Breast epithelium (tissue), 4 donors: ENCODE measurements at regions not wholly inside any gene's neighbourhood (a gene's known extent, or its start where the extent isn't known, plus 50 kb on each side); places are given as distances from the start of the nearest gene placed in this dataset.

Experiments used
- DNase-seq, 2 donors: peaks; one replicate each; pipeline ENCODE4 v3.0.0-alpha.2; 2019; ENCODE audit warnings: low spot score in 2 of 2
- H3K27ac ChIP-seq, 2 donors: fragments of 200-600 bp; sonication (generic) in 1 of 2; one replicate each; pipeline ENCODE4 v1.5.1; 2016 to 2019; ENCODE audit warnings: mild to moderate bottlenecking in 1 of 2
- H3K27me3 ChIP-seq, 2 donors: fragments of 200-600 bp; sonication (generic) in 1 of 2; one replicate each; pipeline versions ENCODE4 v1.5.1 to v1.6.0; 2017 to 2019; ENCODE audit warnings: control low read depth in 1 of 2, mild to moderate bottlenecking in 1 of 2
- H3K36me3 ChIP-seq: fragments of 200-600 bp; one replicate; pipeline ENCODE4 v1.5.1; 2019
- H3K4me1 ChIP-seq, 2 donors: fragments of 200-600 bp; sonication (generic); one replicate each; pipeline ENCODE4 v1.5.1; 2016 to 2019; ENCODE audit warnings: control low read depth in 1 of 2
- H3K4me3 ChIP-seq, 3 donors: fragments of 200-600 bp; sonication (generic); 1 replicate in 2 of 3; 2 replicates in 1 of 3; pipeline ENCODE4 v1.5.1; 2016 to 2019; ENCODE audit warnings: mild to moderate bottlenecking in 3 of 3, moderate library complexity in 2 of 3
- H3K9me3 ChIP-seq, 2 donors: fragments of 200-600 bp; sonication (generic) in 1 of 2; one replicate each; pipeline ENCODE4 v1.5.1; 2016 to 2019; ENCODE audit warnings: control low read depth in 1 of 2
- CTCF ChIP-seq, 3 donors: fragments of 450-650 bp; IDR thresholded peaks; one replicate each; pipeline ENCODE4 v1.5.1; 2016 to 2017; ENCODE audit warnings: antibody characterized with exemption in 3 of 3, mild to moderate bottlenecking in 3 of 3, moderate library complexity in 3 of 3
- POLR2A ChIP-seq: fragments of 450-650 bp; IDR thresholded peaks from one replicate; pipeline ENCODE4 v1.6.1; 2016; ENCODE audit warnings: antibody characterized with exemption, mild to moderate bottlenecking, moderate library complexity
- POLR2AphosphoS5 ChIP-seq, 3 donors: sonication (generic); formaldehyde crosslinking; IDR thresholded peaks; one replicate each; pipeline ENCODE4 v1.6.1; 2017; ENCODE audit warnings: antibody characterized with exemption in 3 of 3
- intact Hi-C: fragments of 100-400 bp; cut with DNase I; formaldehyde crosslinking; loops from one replicate; pipeline ENCODE4 v1.15.1; 2023; ENCODE audit warnings: low total_unique reads

GRCh38 chr11:115808351-115808940 is 304.2 kb upstream of the CADM1 start:
- intact Hi-C loops: no loop called here
- Histone ChIP-seq H3K36me3 (no peaks in the 10 kb centered on the region), H3K27ac (no peak overlapping the region), H3K9me3 (peaks cover 20 to 29% of the 10 kb centered on the region in 2 donors), H3K27me3 (no peaks in the 10 kb centered on the region), H3K4me1 (no peaks in the 10 kb centered on the region), H3K4me3 (no peak overlapping the region)
- no peak for DNase-seq
- TF ChIP-seq POLR2AphosphoS5 (IDR thresholded peaks at IDR 0.05): no peak
- no peak for TF ChIP-seq POLR2A
- no peak for TF ChIP-seq CTCF (IDR thresholded peaks at IDR 0.05)

- DNase-seq: no peak
- Histone ChIP-seq H3K27me3 (no peaks in the 10 kb centered on the region), H3K4me3 (no peak overlapping the region), H3K9me3 (peaks cover 20 to 29% of the 10 kb centered on the region in 2 donors), H3K36me3 (no peaks in the 10 kb centered on the region), H3K27ac (no peak overlapping the region), H3K4me1 (no peaks in the 10 kb centered on the region)
- intact Hi-C loops: no loop called here
- no peak for TF ChIP-seq POLR2A
- no peak for TF ChIP-seq CTCF (IDR thresholded peaks at IDR 0.05)
- no peak for TF ChIP-seq POLR2AphosphoS5 (IDR thresholded peaks at IDR 0.05)
Observed at GRCh38 chr11:115806056-115806455, 301.8 kb upstream of the CADM1 start.

GRCh38 chr11:115803073-115803740 is 299.0 kb upstream of the CADM1 start:
- Histone ChIP-seq H3K36me3 (no peaks in the 10 kb centered on the region), H3K9me3 (peaks cover 7 to 13% of the 10 kb centered on the region in 2 donors), H3K27ac (no peak overlapping the region), H3K4me1 (no peaks in the 10 kb centered on the region), H3K4me3 (no peak overlapping the region), H3K27me3 (no peaks in the 10 kb centered on the region)
- DNase-seq: no peak
- intact Hi-C loops: no loop called here
- no peak for TF ChIP-seq POLR2AphosphoS5 (IDR thresholded peaks at IDR 0.05)
- TF ChIP-seq POLR2A: no peak
- TF ChIP-seq CTCF (IDR thresholded peaks at IDR 0.05): no peak

GRCh38 chr11:115802641-115803040 is 298.4 kb upstream of the CADM1 start:
- H3K36me3 ChIP-seq: no peaks in the 10 kb centered on the region
- no peak for TF ChIP-seq CTCF (IDR thresholded peaks at IDR 0.05)
- no peak for TF ChIP-seq POLR2A
- TF ChIP-seq POLR2AphosphoS5 (IDR thresholded peaks at IDR 0.05): no peak

GRCh38 chr11:115792903-115793302 is 288.7 kb upstream of the CADM1 start:
- no peak overlapping the region for H3K27ac ChIP-seq
- TF ChIP-seq POLR2AphosphoS5 (IDR thresholded peaks at IDR 0.05) (no peak), POLR2A (no peak), CTCF (IDR thresholded peaks at IDR 0.05) (no peak)
- no peak for DNase-seq
- intact Hi-C loops: no loop called here
- H3K4me3 ChIP-seq: no peak overlapping the region
- no peaks in the 10 kb centered on the region for H3K36me3 ChIP-seq
- H3K9me3 ChIP-seq: no peaks in the 10 kb centered on the region
- no peaks in the 10 kb centered on the region for H3K4me1 ChIP-seq
- H3K27me3 ChIP-seq: no peaks in the 10 kb centered on the region

More at GRCh38 chr11:115802641-115803040, 298.4 kb upstream of the CADM1 start:
- no peak overlapping the region for H3K4me3 ChIP-seq
- H3K27ac ChIP-seq: no peak overlapping the region
- H3K27me3 ChIP-seq: no peaks in the 10 kb centered on the region
- intact Hi-C loops: no loop called here
- peaks cover 1 to 8% of the 10 kb centered on the region in 2 donors for H3K9me3 ChIP-seq
- DNase-seq: no peak
- no peaks in the 10 kb centered on the region for H3K4me1 ChIP-seq
